ENCODE measurements at regions not wholly inside any gene's neighbourhood (a gene's known extent, or its start where the extent isn't known, plus 50 kb on each side); places are given as distances from the start of the nearest gene placed in this dataset.

DNA sequence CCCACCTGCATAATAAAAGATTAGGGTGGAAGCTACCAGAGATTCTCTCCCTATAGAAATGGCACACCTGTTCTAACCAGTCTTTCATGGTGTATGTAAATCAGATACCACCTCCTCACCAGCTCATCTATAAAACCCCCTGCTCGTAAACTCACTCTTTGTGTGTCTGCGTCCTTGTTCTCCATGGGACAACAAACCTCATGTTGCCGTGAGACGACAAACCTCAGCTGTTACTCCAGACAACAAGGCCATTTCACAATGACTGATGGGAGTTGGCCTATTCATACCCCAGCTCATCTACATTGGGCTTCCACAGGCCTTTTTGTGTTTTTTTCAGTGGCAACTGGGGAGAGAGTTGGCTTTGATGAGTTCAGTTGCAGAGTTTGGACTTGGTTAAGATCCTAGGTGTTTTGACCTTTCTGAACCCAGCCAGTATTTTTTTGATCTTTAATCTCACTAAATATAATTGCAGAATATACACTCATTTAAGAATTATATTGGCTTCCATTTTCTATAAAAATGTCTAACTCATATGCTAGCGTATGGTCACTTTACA, 96.6 kb upstream of the LRIG1 start:
- ChIA-PET POLR2A (no interaction called here), RAD21 (ENCODE audit: unreplicated experiment) (no interaction called here), CTCF (no interaction called here), SMC1A (ENCODE audit: uncharacterized antibody, unreplicated experiment) (no interaction called here)
- FAIRE-seq = no peak
- no peaks in the 10 kb centered on the region for H3K36me3 ChIP-seq (ENCODE audit: control insufficient read depth in 2 of 2, insufficient read depth in 2 of 2, low read length in 1 of 2)
- H3K27me3 ChIP-seq (replicated peaks in 1 of 2; ENCODE audit: control insufficient read depth in 2 of 2, insufficient read depth in 2 of 2, low read length in 1 of 2) = no peaks in the 10 kb centered on the region; a peak in 2 of 4 replicates
- intact Hi-C loops (cut with micrococcal nuclease; ENCODE audit: unreplicated experiment) (no loop called here), in situ Hi-C loops (cut with MboI) (no loop called here)
- no TSS peak for BruUV-seq (replicated peaks)
- WGBS (ENCODE audit: insufficient coverage, insufficient replicate concordance, low lambda C conversion rate, missing lambda C conversion rate) = 53% methylated on average over 5 of the region's 5 CpGs
- DNase-seq (ENCODE audit: low read depth, low spot score) = no peak
- H3K4me3 ChIP-seq = no peak overlapping the region
- H3K4me2 ChIP-seq (ENCODE audit: control insufficient read depth, insufficient read depth) = no peak overlapping the region
- ATAC-seq = no peak
- H3K27ac ChIP-seq (ENCODE audit: control insufficient read depth, insufficient read depth) = no peak overlapping the region
- no peak overlapping the region for H2AFZ ChIP-seq (ENCODE audit: control insufficient read depth, low read depth, low read length)
- TF ChIP-seq YBX1 (IDR thresholded peaks at IDR 0.05) (no peak), EGR1 (IDR thresholded peaks at IDR 0.05; ENCODE audit: borderline replicate concordance in 1 of 2, low read depth in 2 of 2, low read length in 2 of 2) (no peak), SMC3 (IDR thresholded peaks at IDR 0.05; ENCODE audit: borderline replicate concordance, low read length) (no peak), MTA2 (IDR thresholded peaks at IDR 0.05; ENCODE audit: low read depth) (no peak), SMARCA5 (IDR thresholded peaks at IDR 0.05) (no peak), ATF7 (IDR thresholded peaks at IDR 0.05; ENCODE audit: low read depth) (no peak), DPF2 (IDR thresholded peaks at IDR 0.05) (no peak), MXI1 (IDR thresholded peaks at IDR 0.05; ENCODE audit: low read depth, low read length) (no peak), POLR2AphosphoS5 (IDR thresholded peaks at IDR 0.05; ENCODE audit: low read length) (no peak), CBFB (IDR thresholded peaks at IDR 0.05; ENCODE audit: low read depth) (no peak)
- H3K9me3 ChIP-seq (replicated peaks; ENCODE audit: control insufficient read depth, insufficient read depth, low read length) = no peaks in the 10 kb centered on the region
- H3K9ac ChIP-seq (ENCODE audit: control insufficient read depth, insufficient read depth, low read length) = no peak overlapping the region
- H4K20me1 ChIP-seq (ENCODE audit: control insufficient read depth, insufficient read depth) = no peaks in the 10 kb centered on the region
- H3K4me1 ChIP-seq (ENCODE audit: control insufficient read depth, insufficient read depth, low read length) = no peaks in the 10 kb centered on the region
- H3K79me2 ChIP-seq (ENCODE audit: control insufficient read depth, insufficient read depth, low read length) = no peaks in the 10 kb centered on the region

GRCh38 chr3:66598168-66598567, 97.3 kb upstream of the LRIG1 start:
- Histone ChIP-seq H3K4me1 (ENCODE audit: control insufficient read depth, insufficient read depth, low read length) (no peaks in the 10 kb centered on the region), H4K20me1 (ENCODE audit: control insufficient read depth, insufficient read depth) (no peaks in the 10 kb centered on the region), H2AFZ (ENCODE audit: control insufficient read depth, low read depth, low read length) (no peak overlapping the region), H3K4me2 (ENCODE audit: control insufficient read depth, insufficient read depth) (no peak overlapping the region), H3K79me2 (ENCODE audit: control insufficient read depth, insufficient read depth, low read length) (no peaks in the 10 kb centered on the region), H3K36me3 (ENCODE audit: control insufficient read depth in 2 of 2, insufficient read depth in 2 of 2, low read length in 1 of 2) (no peaks in the 10 kb centered on the region), H3K27ac (ENCODE audit: control insufficient read depth, insufficient read depth) (no peak overlapping the region), H3K9me3 (replicated peaks; ENCODE audit: control insufficient read depth, insufficient read depth, low read length) (no peaks in the 10 kb centered on the region), H3K4me3 (no peak overlapping the region), H3K27me3 (replicated peaks in 1 of 2; ENCODE audit: control insufficient read depth in 2 of 2, insufficient read depth in 2 of 2, low read length in 1 of 2) (peaks cover 0 to 3% of the 10 kb centered on the region in 2 experiments; a peak in 2 of 4 replicates), H3K9ac (ENCODE audit: control insufficient read depth, insufficient read depth, low read length) (no peak overlapping the region)
- in situ Hi-C loops (cut with MboI) = no loop called here
- BruUV-seq (replicated peaks) = no TSS peak
- intact Hi-C loops (cut with micrococcal nuclease; ENCODE audit: unreplicated experiment) = no loop called here
- ChIA-PET RAD21 (ENCODE audit: unreplicated experiment) (no interaction called here), POLR2A (no interaction called here), CTCF (no interaction called here), SMC1A (ENCODE audit: uncharacterized antibody, unreplicated experiment) (no interaction called here)
- DNase-seq (ENCODE audit: low read depth, low spot score) = no peak
- TF ChIP-seq PBX3 (IDR thresholded peaks at IDR 0.05; ENCODE audit: insufficient replicate concordance, low read depth, low read length) (no peak), CBX3 (IDR thresholded peaks at IDR 0.05; ENCODE audit: borderline replicate concordance, low read depth) (no peak), PAX5 (IDR thresholded peaks at IDR 0.05; ENCODE audit: borderline replicate concordance, low read depth, low read length) (no peak), PRDM15 (CRISPR knock-in tag; IDR thresholded peaks at IDR 0.05) (no peak)
- WGBS (ENCODE audit: insufficient coverage, insufficient replicate concordance, low lambda C conversion rate, missing lambda C conversion rate) = 13% methylated on average over 6 of the region's 6 CpGs
- ATAC-seq = no peak
- no peak for FAIRE-seq

All from GM12878 (cell line).